GM20000 (cell line): ENCODE measurements at regions not wholly inside any gene's neighbourhood (a gene's known extent, or its start where the extent isn't known, plus 50 kb on each side); places are given as distances from the start of the nearest gene placed in this dataset.
A peak's percentile ranks its signal among the peaks of the same experiment; 100 is the strongest.

Source experiments
- DNase-seq: peaks from one replicate; pipeline ENCODE4 v3.0.0; 2012; ENCODE audit warnings: low spot score
- TF ChIP-seq, protein P1 (sequence below): IDR thresholded peaks from 2 replicates; pipeline ENCODE4 v1.5.1; 2012; ENCODE audit warnings: mild to moderate bottlenecking, control low read depth; ENCODE audit errors: extremely low read depth, missing control alignments

DNA sequence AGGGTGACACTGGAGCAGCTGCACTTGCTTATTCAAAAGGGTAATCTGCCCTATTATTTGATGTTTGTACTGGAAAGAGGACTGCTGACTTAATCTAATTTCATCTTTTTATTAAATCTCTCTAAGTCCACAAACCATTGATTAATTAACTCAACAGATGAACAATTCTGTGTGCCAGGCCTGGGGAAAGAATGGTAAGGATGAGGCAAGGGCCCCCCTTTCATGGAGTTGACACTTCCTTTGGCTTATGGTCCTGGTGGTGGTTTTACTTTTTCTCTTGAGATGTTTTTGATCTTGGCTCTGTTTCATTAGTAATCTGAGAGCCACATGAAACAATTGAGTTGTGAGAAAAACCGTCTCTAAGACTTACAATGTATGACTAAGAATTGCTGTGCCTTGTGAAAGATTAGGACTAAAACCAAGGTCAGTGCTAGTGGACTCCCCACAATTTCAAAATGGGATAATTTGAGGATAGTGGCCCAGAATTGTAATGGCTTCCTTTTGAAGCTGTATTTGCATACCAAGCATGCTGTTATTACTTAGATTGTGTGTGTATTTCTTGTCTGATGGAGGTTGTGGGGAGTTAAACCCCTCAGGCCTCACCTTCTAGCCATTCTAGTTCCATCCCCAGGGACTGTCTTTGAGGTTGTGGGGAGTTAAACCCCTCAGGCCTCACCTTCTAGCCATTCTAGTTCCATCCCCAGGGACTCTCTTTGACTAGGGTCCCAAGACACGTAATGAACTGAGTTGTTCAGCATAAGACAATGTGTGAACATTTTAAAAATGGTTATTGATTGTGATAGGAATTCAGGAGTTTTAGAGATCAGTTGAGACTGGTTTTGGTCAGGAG lies 52.5 kb upstream of the EVL start:
- TF ChIP-seq, protein P1, sequence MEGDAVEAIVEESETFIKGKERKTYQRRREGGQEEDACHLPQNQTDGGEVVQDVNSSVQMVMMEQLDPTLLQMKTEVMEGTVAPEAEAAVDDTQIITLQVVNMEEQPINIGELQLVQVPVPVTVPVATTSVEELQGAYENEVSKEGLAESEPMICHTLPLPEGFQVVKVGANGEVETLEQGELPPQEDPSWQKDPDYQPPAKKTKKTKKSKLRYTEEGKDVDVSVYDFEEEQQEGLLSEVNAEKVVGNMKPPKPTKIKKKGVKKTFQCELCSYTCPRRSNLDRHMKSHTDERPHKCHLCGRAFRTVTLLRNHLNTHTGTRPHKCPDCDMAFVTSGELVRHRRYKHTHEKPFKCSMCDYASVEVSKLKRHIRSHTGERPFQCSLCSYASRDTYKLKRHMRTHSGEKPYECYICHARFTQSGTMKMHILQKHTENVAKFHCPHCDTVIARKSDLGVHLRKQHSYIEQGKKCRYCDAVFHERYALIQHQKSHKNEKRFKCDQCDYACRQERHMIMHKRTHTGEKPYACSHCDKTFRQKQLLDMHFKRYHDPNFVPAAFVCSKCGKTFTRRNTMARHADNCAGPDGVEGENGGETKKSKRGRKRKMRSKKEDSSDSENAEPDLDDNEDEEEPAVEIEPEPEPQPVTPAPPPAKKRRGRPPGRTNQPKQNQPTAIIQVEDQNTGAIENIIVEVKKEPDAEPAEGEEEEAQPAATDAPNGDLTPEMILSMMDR = no peak
- no peak for DNase-seq

GRCh38 chr14:100015251-100015655 lies 50.0 kb upstream of the EVL start:
- TF ChIP-seq, protein P1 = no peak
- DNase-seq = peak; percentile 61
